HCT116 (cell line): ENCODE measurements at regions not wholly inside any gene's neighbourhood (a gene's known extent, or its start where the extent isn't known, plus 50 kb on each side); places are given as distances from the start of the nearest gene placed in this dataset.

Source experiments
- ATAC-seq: fragments of 200-7000 bp; cut with Tn5 transposase; 2 replicates; pipeline ENCODE4 v1.9.1; 2020; ENCODE audit warnings: mild to moderate bottlenecking, moderate library complexity
- BruUV-seq: library from RNA; stranded (reverse); fragments of 400-500 nt; replicated peaks from 2 replicates; lab custom pipeline; 2021; lab: Mats Ljungman, UMichigan
- CTCF ChIA-PET: fragments of 300-600 bp; sonication (Branson Sonifier 250); formaldehyde crosslinking; loops from one replicate; lab custom pipeline; 2021; ENCODE audit warnings: antibody characterized with exemption; lab: Charles Lee
- POLR2A ChIA-PET: fragments of 300-600, 350-600 bp; sonication (Branson Sonifier 250); formaldehyde crosslinking; loops from one replicate; lab custom pipeline; 2021; ENCODE audit warnings: antibody characterized with exemption; lab: Charles Lee
- RAD21 ChIA-PET, 2 experiments: fragments of 300-600 bp; sonication (Branson Sonifier 250); formaldehyde crosslinking; loops; one replicate each; lab custom pipeline; 2023; ENCODE audit warnings: low total read pairs in 2 of 2; ENCODE audit not compliant: uncharacterized antibody in 2 of 2, unreplicated experiment in 2 of 2, low non-redundant PET in 1 of 2; lab: Charles Lee
- DNase-seq: peaks from one replicate; pipeline ENCODE4 v3.0.0-alpha.2; 2010; ENCODE audit warnings: low read depth, low spot score
- H2AFZ ChIP-seq: fragments of 200-600 bp; shearing (Covaris generic), sonication (generic); 2 replicates; pipeline ENCODE4 v1.6.1; 2017; ENCODE audit warnings: low read depth, mixed run types, mixed read lengths, antibody characterized with exemption, low read length; ENCODE audit not compliant: poor library complexity, severe bottlenecking
- H3K27ac ChIP-seq: 2 replicates; pipeline ENCODE4 v1.5.1; 2012; ENCODE audit warnings: low read depth, low read length
- H3K27me3 ChIP-seq: fragments of 200-600 bp; sonication (generic); 2 replicates; pipeline ENCODE4 v1.6.1; 2016; ENCODE audit warnings: mixed run types, low read length, mixed read lengths; ENCODE audit not compliant: insufficient read depth
- H3K36me3 ChIP-seq, 2 experiments: fragments of 200-500 bp in 1 of 2; fragments of 200-600 bp in 1 of 2; sonication (Bioruptor generic) in 1 of 2; sonication (generic) in 1 of 2; 2 replicates each; pipeline versions ENCODE4 v1.5.1 to v1.6.1; 2014 to 2016; ENCODE audit warnings: low read length in 2 of 2, inconsistent platforms in 1 of 2, mixed read lengths in 1 of 2, mixed run types in 1 of 2; ENCODE audit not compliant: insufficient read depth in 2 of 2, control insufficient read depth in 1 of 2
- H3K4me1 ChIP-seq, 2 experiments: fragments of 200-600 bp in 1 of 2; sonication (generic) in 1 of 2; 2 replicates each; pipeline versions ENCODE4 v1.5.1 to v1.6.1; 2012 to 2017; ENCODE audit warnings: low read length in 2 of 2, inconsistent platforms in 1 of 2, mild to moderate bottlenecking in 1 of 2, mixed read lengths in 1 of 2, mixed run types in 1 of 2, moderate library complexity in 1 of 2; ENCODE audit not compliant: insufficient read depth in 2 of 2, control insufficient read depth in 1 of 2
- H3K4me2 ChIP-seq: fragments of 200-600 bp; sonication (generic); 2 replicates; pipeline ENCODE4 v1.6.1; 2017; ENCODE audit warnings: mixed run types, low read length, mixed read lengths
- H3K4me3 ChIP-seq, 2 experiments: fragments of 200-600 bp in 1 of 2; sonication (generic) in 1 of 2; replicated peaks in 1 of 2; 2 replicates each; pipeline ENCODE4 v1.5.1; 2011 to 2016; ENCODE audit warnings: low read length in 2 of 2, control low read depth in 1 of 2, low read depth in 1 of 2, mild to moderate bottlenecking in 1 of 2, mixed read lengths in 1 of 2, mixed run types in 1 of 2
- H3K79me2 ChIP-seq: fragments of 200-600 bp; sonication (generic); 2 replicates; pipeline ENCODE4 v1.6.1; 2017; ENCODE audit warnings: mild to moderate bottlenecking, mixed run types, low read length, moderate library complexity, mixed read lengths; ENCODE audit not compliant: insufficient read depth
- H3K9ac ChIP-seq: fragments of 200-600 bp; sonication (generic); 2 replicates; pipeline ENCODE4 v1.6.1; 2016; ENCODE audit warnings: low read length, mixed read lengths
- H3K9me2 ChIP-seq: fragments of 200-600 bp; sonication (generic), shearing (Covaris generic); 2 replicates; pipeline ENCODE4 v1.6.1; 2017; ENCODE audit warnings: mixed run types, mild to moderate bottlenecking, moderate library complexity; ENCODE audit not compliant: insufficient read depth
- H3K9me3 ChIP-seq, 2 experiments: fragments of 200-500 bp in 1 of 2; fragments of 200-600 bp in 1 of 2; sonication (Bioruptor generic) in 1 of 2; sonication (generic) in 1 of 2; 2 replicates each; pipeline ENCODE4 v1.6.1; 2014 to 2017; ENCODE audit warnings: low read length in 2 of 2, mixed read lengths in 2 of 2, inconsistent platforms in 1 of 2, low read depth in 1 of 2, mild to moderate bottlenecking in 1 of 2, mixed run types in 1 of 2, moderate library complexity in 1 of 2; ENCODE audit not compliant: control insufficient read depth in 1 of 2, insufficient read depth in 1 of 2
- H4K20me1 ChIP-seq: fragments of 200-600 bp; sonication (generic), shearing (Covaris generic); 2 replicates; pipeline ENCODE4 v1.6.1; 2017; ENCODE audit warnings: mixed run types, mild to moderate bottlenecking, moderate library complexity; ENCODE audit not compliant: insufficient read depth
- CBX3 ChIP-seq: IDR thresholded peaks from 2 replicates; pipeline ENCODE4 v1.6.1; 2012; ENCODE audit warnings: low read depth
- ELF1 ChIP-seq: IDR thresholded peaks from 2 replicates; pipeline ENCODE4 v1.6.1; 2012; ENCODE audit warnings: low read depth, borderline replicate concordance
- EZH2phosphoT487 ChIP-seq: fragments of 200-600 bp; IDR thresholded peaks from 2 replicates; pipeline ENCODE4 v1.6.1; 2018; ENCODE audit warnings: antibody characterized with exemption, borderline replicate concordance
- JUND ChIP-seq: IDR thresholded peaks from 2 replicates; pipeline ENCODE4 v1.6.1; 2012
- RAD21 ChIP-seq: IDR thresholded peaks from 2 replicates; pipeline ENCODE4 v1.6.1; 2012; ENCODE audit warnings: low read depth, mild to moderate bottlenecking
- SP1 ChIP-seq: IDR thresholded peaks from 2 replicates; pipeline ENCODE4 v1.6.1; 2012; ENCODE audit warnings: low read depth
- SRF ChIP-seq: IDR thresholded peaks from 2 replicates; pipeline ENCODE4 v1.6.1; 2012; ENCODE audit warnings: low read depth
- YY1 ChIP-seq: IDR thresholded peaks from 2 replicates; pipeline ENCODE4 v1.6.1; 2011; ENCODE audit warnings: low read length, low read depth, moderate library complexity, mild to moderate bottlenecking; ENCODE audit not compliant: insufficient replicate concordance; ENCODE audit errors: extremely low read depth
- ZFX ChIP-seq: fragments of 450-650 bp; IDR thresholded peaks from 2 replicates; pipeline ENCODE4 v1.6.1; 2017
- intact Hi-C: fragments of 100-400 bp; cut with micrococcal nuclease; formaldehyde crosslinking; loops from 2 replicates; pipeline ENCODE4 v1.10.0; 2022
- TF ChIP-seq, protein P1 (sequence below): IDR thresholded peaks from 2 replicates; pipeline ENCODE4 v1.6.1; 2012
- TF ChIP-seq, protein P2 (sequence below): IDR thresholded peaks from 2 replicates; pipeline ENCODE4 v1.6.1; 2012

DNA sequence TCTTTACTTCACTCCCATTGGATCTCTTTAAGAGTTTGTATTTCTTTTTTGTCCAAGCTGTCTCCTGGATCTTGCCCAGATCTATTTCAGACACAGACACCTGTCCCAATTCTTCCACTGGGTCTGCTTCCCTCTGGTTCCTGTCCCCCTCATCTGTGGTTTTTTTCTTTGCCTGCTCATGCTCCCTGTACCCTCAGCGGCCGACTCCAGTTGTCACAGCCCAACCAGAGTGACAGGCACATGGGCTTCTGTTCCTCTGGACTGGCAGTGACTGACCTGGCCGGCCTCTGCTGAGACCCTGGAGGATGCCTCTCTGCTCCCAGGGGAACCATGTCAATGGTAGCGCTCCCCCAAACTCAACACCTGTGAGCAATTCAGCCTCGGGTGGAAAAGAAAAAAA is 142.6 kb downstream of the WSCD1 start:
- ChIA-PET RAD21 (no interaction called here), POLR2A (no interaction called here)

DNA sequence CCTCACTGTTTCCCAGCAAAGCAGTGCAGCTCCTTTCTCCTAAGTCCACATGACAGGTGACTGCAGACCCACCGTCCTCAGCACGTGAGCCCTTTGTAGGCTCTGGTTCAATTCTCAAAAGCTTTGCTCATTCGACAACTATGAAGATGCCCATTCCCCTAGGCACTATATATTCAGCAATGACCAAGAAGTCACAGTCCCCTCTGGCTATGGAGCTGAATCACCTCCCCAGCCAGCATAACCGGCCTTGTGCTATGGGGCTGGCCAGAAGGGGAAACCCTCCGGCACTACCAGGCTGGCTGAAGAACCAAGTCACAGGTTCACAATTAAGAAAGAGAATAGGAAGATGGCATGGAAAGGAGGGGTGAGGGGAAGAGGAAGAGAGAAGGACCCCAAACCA is 139.7 kb downstream of the WSCD1 start:
- H3K36me3 ChIP-seq: no peaks in the 10 kb centered on the region
- no peak overlapping the region for H2AFZ ChIP-seq
- no peak for DNase-seq
- ATAC-seq: no peak
- H3K27ac ChIP-seq: no peak overlapping the region
- ChIA-PET POLR2A (no interaction called here), RAD21 (interaction anchor here in 1 of 2 experiments (0.6 kb wide), 1 partner anchor 39 kb away, joined by 3 read pairs; no protein-coding TSS in a partner anchor), CTCF (no interaction called here)
- no peaks in the 10 kb centered on the region for H4K20me1 ChIP-seq
- peaks cover 85% of the 10 kb centered on the region for H3K27me3 ChIP-seq
- H3K9ac ChIP-seq: no peak overlapping the region
- H3K4me2 ChIP-seq: no peak overlapping the region
- no peak overlapping the region for H3K4me3 ChIP-seq
- no TSS peak for BruUV-seq
- H3K9me3 ChIP-seq: no peaks in the 10 kb centered on the region
- H3K4me1 ChIP-seq: no peaks in the 10 kb centered on the region
- intact Hi-C loops: no loop called here
- no peaks in the 10 kb centered on the region for H3K79me2 ChIP-seq
- TF ChIP-seq JUND (no peak), EZH2phosphoT487 (no peak), ELF1 (no peak), YY1 (no peak), RAD21 (no peak), CBX3 (no peak), SP1 (no peak), ZFX (no peak)
- TF ChIP-seq, protein P1, sequence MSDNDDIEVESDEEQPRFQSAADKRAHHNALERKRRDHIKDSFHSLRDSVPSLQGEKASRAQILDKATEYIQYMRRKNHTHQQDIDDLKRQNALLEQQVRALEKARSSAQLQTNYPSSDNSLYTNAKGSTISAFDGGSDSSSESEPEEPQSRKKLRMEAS: no peak
- TF ChIP-seq, protein P2, sequence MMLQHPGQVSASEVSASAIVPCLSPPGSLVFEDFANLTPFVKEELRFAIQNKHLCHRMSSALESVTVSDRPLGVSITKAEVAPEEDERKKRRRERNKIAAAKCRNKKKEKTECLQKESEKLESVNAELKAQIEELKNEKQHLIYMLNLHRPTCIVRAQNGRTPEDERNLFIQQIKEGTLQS: no peak
- H3K9me2 ChIP-seq: no peaks in the 10 kb centered on the region

More for the DNA sequence above, 142.6 kb downstream of the WSCD1 start:
- Histone ChIP-seq H3K9me3 (no peaks in the 10 kb centered on the region), H2AFZ (no peak overlapping the region), H3K79me2 (no peaks in the 10 kb centered on the region), H3K4me1 (no peaks in the 10 kb centered on the region), H3K4me2 (no peak overlapping the region), H4K20me1 (no peaks in the 10 kb centered on the region), H3K9me2 (no peaks in the 10 kb centered on the region), H3K27ac (no peak overlapping the region), H3K27me3 (peaks cover 84% of the 10 kb centered on the region), H3K4me3 (no peak overlapping the region), H3K36me3 (no peaks in the 10 kb centered on the region), H3K9ac (no peak overlapping the region)
- ATAC-seq: no peak
- CTCF ChIA-PET: no interaction called here
- no peak for TF ChIP-seq SRF
- TF ChIP-seq, protein P1: no peak
- no peak for DNase-seq
- intact Hi-C loops: no loop called here
- no TSS peak for BruUV-seq
